IPS-NIHi11 (cell line): ENCODE measurements at regions not wholly inside any gene's neighbourhood (a gene's known extent, or its start where the extent isn't known, plus 50 kb on each side); places are given as distances from the start of the nearest gene placed in this dataset.
"Not testable (repeated sequence)": the region's sequence is repeated elsewhere in the genome, so short reads cannot be mapped to it uniquely, and the experiment has no call there.

Experiments
- DNase-seq: peaks from one replicate; pipeline ENCODE4 v3.0.0; 2012; ENCODE audit warnings: mixed read lengths, low spot score

DNA sequence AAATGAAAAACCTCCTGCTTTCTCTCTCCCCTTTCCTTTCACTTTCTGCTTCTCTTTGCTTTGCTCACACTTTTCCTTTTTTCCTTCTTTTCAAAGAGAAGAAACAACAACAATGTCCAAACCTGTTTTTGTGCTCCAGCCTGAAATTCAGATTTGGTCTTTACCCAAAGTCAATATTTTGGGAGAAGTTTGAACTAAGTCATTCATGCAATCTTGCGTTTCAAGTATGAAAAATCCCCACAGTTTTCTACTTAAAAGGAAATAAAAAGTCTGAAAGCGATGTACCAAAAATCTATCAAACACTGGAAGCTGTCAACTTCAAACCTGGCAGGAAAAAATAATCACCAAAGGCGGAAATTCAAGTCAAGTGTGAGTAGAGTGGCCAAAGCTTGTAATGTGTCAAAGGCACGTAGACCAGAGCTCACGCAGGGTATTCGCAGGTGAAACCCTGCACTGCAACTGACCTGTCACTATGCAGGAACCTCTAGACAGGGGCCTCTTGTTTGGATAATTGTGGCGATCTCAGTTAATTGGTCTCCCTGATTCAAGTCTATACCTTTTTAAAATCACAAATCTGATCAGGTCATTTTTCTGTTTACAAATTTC is 118.8 kb upstream of the GALNT15 start:
- no peak for DNase-seq

DNA sequence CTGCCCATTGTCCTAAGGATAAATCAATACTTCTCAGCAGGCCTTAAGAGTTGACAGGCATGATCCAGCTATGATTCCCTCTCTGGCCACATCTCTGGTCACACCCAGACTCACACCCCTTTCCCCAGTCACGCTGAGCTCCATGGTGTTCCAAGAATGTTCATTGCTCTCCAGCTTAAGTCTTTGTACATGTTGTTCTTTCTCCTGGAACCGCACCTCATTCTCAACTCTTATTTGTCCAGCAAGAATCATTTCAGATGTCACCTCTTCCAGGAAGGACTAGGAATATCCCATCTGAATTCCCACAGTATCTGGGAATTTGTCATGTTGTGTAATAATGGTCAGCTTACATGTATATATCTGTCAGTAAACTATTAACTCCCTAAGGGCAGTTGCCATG is 118.3 kb upstream of the GALNT15 start:
- DNase-seq: no peak

DNA sequence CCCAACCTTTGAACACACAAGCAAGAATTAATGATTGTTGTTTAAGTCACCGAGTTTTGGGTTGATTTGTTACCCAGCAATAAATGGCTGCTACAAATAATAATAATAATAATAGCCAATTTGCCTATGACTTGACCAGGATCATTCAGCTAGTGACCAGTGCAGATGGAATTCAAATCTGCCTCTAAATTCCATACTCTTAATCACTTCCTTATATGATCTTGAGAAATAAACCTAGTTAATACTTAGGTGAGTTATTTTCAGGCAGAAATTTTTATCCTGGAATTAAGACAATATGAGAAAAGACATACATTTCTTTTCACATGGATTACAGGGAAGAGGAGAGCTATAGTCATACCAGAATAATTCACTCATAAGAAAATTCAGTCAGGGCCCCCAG is 116.0 kb upstream of the GALNT15 start:
- DNase-seq: no peak

DNA sequence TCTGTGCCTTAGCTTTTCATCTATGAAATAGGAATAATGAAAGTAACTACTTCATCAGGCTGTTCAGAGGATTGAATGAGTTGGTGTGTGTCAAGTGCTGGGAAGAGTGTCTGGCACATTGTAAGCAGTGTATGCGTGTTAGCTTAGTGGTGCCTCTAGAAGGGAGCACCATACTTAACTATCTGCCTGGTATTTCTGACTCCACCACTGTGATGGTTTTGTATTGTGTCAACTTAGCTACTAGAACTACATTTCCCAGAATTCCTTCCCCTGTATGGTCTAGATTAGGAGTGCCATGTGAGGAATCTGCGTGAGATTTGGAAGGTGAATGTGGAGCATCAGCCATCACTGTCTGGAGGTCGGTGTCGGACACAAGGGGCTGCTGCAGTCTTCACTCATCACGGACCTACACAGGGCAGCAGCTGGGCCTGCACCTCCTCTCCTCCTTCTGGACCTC is 115.4 kb upstream of the GALNT15 start:
- no peak for DNase-seq

DNA sequence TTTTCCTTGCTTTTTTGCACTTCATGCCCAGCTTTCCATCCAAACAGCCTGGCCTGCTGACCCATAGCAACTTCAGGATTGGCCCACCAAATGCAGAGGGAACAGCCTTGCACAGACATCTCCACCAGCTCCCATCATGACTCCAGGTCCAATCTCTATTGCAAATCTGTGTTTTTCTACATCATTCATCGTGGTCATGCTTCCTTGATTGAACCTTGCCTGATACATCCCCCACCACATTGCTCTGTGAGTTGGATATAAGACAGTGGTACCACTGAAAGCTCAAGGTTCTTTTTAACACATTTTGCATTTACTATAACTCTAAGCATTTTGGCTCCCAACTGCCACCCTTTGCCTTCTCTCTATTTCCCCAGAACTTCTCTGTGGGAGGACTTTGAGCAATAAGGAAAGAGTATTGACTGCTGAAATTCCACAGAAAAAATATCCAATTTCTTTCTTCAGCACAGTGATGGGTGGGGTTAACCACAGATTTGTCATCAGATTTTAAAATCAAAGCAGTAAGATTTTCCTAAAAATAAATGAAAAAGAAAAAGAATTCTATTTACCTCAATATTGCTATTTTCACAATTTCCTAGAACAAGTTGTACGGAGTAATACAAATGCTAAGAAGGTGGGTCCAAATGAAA is 114.6 kb upstream of the GALNT15 start:
- no peak for DNase-seq

DNA sequence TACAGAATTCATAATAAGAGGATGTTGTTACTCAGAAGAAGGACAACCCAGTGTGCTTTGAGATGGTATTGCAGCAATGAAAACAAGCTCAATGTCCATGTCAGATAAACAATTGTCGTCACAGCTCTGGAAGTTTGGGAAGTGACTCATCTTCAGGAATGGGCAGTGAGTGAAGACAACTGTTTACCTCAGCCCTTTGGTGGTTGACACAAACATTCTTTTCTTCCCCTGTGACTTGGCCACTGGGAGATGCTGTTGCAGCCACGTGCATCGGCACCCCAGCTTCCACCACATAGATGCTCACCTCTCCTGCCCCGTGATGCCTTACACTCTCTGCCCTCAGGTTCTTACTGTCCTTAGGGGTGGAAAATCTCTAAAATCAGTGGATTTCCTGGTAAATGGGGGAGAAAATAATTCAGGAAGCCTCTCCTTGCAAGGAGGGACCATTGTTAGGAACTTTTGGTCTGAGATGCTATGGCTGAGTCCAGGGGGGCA is 114.1 kb upstream of the GALNT15 start:
- peak; percentile 30 for DNase-seq

DNA sequence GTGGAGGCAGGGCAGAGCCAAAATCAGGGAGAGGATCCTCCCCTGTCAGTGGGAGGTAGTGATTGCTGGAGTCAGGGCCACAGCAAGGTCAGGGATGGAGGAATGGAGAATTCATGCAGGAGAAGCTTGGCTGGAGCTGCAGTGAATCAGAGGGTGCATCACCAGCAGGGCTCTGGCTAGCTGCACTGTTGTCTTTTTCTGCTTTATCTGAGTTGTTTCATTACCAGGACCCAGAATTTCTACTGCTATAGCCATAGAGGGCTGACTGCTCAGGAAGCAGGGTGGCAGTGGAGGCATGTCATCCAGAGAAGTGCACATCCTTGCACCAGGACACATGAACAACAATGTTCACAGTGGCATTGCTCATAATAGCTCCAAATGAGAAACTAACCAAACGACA is 113.5 kb upstream of the GALNT15 start:
- DNase-seq: no peak

DNA sequence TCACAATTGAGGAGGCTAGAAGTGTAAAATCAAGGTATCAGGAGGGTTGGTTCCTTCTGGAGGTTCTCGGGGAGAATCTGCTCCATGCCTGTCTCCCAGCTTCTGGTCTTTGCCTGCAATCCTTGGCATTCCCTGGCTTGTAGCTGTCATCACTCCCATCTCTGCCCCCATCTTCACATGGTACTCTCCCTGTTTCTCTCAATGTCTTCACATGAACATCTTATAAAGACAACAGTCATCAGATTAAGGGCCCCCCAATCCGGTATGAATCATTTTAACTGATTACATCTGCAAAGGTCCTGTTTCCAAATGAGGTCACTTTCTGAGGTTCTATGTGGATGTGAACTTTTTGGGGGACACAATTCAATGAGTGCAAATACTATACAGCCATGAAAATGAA is 113.0 kb upstream of the GALNT15 start:
- no peak for DNase-seq

DNA sequence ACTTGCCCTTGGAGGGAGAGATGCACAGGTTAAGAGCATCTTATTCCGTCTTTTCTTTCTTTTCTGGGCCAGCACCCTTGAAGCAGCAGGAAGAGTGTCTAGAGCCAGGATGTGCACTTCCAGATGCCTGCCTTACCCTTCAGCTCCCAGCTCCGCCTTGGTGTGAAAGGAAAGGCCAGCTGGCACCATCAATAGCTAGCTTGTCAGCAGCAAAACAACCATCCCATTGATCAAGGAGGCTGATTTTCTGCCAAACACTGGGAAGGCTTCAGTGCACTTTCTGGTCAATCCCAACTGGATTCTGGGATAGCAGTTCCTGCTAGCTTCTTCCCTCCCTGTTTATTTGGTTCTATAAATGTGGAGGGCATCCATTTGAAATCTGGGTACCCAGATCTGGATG is 110.9 kb upstream of the GALNT15 start:
- no peak for DNase-seq

DNA sequence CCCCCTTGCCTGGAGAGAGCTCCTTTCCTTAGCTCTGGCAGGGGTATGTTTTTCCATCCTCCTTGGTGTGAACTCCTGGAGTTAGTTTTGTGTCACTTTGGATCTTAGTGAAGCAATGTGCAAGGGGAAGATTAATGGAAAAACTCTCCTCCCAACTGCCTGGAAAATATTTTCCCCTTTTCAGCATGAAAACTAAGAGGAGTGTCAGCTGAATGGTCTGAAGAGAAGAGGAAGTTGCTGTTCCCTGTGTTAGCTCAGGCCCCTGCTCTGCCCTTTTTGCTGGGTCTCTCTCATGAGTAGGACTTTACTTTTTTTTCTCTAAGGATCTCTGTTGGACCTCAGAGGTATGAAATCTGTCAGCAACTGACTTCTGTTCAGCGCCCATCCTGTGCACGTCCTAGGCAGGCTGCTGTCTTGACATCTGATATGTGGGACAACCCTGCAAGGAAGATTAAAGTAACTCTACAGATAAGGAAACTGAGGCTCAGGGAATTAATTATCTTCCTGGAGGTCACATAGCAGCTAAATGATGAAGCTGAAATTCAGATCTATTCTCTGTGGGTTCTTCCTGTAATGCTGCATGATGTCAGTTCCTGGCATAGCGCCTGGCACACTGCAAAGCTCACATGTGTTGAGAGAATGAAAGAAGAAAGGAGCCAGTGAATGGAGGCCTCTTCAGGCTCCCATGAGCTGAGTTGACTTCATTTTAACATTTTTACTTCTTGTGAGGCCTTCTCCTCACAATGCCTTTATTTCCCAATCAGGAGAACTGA is 109.7 kb upstream of the GALNT15 start:
- no peak for DNase-seq

DNA sequence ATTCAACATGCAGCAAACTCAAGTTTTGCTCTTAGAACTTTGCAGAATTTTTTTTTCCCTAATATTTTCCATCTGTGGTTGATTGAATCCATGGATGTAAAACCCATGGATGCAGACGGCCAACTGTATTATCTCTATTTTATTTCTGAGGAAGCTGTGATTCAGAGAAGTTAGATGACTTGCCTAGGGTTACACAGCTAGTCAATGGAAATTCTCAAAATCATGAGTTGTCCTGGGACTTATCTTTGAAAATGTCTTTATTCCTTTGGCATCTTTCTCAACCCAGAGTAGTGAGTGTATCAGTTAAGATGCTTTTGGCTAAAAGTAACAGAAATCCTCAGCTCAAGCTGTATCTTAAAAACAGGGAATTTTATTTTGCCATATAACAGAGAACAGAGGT is 107.9 kb upstream of the GALNT15 start:
- no peak for DNase-seq

DNA sequence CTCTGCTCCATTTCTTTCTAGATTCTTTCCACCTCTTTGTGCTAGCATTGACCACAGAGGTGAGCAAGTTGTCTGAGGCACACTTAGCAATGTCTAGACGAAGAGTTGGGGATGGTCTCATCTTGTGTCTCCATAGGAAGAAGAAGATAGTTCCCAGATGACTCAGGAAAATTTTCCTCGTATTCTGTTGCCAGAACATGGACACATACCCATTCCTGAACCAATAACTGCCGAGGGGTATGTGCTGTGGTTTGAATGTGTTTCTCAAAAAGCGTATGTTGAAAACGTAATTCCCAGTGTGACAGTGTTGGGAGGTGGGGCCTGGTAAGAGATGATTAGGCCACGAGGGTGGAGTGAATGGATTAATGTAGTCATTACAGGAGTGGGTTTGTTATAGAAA is 107.5 kb upstream of the GALNT15 start:
- no peak for DNase-seq

DNA sequence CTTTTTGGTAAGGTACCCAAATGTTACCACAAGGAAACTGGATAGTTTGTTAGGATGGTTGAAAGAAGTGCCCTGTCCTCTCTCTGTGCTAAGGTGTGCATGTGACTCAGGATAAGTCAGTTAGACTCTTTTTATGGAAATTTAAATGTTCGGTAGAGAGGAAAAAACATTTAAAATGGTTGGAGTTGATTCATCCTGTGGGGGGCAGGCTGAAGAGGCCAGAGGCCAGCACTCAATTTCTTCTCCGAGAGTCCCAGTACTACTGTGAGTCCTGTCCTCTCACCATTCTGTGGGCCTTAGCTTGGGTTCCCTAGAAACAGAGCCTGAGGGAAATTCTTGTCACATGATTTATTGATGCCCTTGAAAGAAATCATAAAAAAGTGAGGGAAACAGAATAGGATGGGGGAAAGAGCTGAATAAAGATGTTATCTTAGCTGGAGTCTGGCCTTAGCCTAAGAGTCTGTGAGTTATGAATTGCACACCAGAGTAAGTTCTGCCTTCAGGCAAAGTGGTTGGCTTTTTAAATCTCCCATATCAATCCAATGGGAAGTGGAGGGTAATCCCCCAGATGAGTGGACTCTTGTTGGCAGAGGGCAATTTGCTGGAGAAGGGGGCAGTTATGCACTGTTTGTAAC is 106.5 kb upstream of the GALNT15 start:
- DNase-seq: no peak

DNA sequence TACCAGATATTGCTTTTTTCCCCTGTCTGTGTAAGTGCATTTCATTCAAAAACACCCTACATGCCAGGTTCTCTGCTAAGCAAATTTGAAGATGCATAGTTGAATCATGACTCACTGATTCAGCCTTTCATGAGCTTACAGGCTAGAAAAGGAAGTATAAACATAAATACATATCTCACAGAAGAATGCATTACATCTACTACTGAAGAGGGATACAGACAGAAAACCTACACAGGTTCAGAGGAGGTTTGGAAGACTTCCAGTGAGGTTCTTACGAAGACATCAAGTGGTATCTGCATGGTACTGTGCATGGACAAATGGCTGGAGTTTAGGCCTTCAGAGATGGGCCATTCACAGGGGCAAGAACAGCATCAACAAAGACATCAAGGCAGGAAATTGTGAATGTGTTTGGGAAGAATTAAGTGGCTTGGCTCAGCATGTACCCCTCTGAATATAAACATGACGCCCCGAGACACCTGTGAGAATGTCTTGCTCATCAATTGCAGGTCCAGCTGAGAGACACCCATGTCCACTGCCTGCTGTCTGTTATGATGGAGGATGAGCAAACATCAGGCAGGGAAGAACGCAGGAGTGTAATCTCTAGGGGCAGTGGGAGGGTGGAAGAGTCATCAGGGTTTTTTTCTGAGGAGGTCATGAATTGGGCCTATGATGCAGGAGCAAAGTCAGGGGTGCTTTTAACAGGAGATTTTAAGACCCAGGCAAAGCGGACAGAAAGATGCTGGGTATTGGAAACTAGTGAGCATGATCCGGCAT is 105.1 kb upstream of the GALNT15 start:
- DNase-seq: no peak

DNA sequence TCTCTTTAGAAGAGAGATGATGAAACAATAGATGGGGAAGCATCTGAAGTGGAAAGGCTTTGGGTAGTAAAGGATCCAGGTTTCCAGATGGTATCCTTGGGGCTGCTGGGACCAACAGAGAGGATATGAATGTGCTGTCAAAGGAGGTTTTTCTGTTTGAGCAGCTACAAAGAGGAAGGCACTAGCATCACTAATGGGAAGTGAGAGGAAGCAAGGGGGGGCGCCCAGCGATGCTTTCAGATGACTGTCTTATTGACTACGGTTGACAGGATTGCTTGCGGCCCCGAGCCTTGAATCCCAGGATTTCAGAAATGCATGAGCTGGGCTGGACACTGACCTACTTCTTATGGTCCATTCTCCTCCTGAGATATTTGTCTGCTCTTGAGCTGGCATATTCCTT is 103.8 kb upstream of the GALNT15 start:
- DNase-seq: no peak

DNA sequence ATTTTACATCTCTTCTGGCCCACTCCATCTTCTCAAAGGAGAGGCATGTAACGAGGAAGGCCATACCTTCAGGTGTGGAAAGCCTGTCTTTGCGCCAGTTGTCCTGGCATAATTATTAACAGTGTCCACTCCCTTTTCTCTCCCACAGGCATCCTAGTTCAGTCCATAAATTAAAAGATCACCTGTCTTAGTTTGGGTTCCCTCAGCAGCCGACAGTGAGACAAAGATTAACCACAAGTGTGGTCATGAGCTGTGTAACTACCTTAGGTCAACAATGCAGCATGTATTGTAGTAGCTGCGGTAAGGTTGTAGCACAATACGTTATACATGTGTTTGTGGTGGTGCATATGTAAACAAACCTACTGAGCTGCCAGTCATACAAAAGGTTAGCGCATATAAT is 103.3 kb upstream of the GALNT15 start:
- no peak for DNase-seq

DNA sequence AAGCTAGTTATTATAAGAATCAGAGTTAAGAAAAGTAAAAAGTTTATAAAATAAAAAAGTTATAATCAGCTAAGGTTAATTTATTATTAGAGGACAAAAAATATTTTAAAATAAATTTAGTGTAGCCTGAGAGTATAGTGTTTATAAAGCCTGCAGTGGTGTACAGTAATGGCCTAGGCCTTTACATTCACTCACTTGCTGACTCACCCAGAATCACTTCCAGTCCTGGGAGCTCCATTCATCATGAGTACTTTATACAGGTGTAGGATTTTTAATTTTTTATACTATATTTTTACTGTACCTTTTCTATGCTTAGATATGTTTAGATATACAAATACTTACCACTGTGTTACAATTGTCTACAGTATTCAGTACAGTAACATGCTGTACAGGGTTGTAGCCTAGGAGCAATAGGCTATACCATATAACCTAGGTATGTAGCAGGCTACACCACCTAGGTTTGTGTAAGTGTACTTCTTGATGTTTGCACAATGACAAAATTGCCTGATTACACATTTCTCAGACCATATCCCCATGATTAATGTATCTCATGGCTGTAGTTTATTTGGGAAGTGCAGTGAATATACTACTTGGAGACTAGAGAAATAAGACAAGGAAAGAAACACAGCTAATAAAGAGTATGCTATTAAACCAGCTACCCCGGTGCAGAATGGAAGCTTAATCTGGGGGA is 101.9 kb upstream of the GALNT15 start:
- DNase-seq: no peak

DNA sequence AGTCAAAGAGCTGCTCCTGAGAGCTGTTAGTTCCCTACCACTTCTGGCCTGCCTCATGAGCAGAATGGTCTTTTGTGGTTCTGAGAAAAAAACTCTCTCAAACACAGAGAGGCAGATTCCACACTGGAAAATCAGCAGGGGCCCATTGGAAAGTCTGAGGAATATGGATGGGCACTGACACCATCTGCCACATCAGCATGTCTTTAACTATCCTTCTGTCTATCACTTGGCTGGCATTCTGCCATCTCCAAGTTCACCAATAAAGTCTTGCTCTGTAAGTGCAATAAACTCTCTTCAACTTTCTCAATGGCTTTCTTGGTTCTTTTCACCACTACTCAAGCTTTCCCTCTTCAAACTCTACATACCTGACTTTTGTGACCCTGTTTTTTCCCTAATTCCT is 101.3 kb upstream of the GALNT15 start:
- no peak for DNase-seq

DNA sequence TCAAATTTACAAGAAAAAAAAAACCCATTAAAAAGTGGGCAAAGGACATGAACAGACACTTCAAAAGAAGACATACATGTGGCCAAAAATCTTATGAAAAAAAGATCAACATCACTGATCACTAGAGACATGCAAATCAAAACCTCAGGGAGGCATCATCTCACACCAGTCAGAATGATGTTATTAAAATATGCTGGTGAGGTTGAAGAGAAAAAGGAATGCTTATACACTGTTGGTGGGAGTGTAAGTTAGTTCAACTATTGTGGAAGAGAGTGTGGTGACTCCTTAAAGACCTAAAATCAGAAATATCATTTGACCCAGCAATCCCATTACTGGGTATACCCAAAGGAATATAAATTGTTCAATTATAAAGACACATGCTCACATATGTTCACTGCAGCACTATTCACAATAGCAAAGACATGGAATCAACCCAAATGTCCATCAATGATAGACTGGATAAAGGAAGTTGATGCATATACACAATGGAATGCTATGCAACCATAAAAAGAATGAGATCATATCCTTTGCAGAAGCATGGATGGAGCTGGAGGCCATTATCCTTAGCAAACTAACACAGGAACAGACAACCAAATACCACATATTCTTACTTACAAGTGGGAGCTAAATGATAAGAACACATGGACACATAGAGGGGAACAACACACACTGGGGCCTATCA is 100.3 kb upstream of the GALNT15 start:
- DNase-seq: not testable (repeated sequence)

DNA sequence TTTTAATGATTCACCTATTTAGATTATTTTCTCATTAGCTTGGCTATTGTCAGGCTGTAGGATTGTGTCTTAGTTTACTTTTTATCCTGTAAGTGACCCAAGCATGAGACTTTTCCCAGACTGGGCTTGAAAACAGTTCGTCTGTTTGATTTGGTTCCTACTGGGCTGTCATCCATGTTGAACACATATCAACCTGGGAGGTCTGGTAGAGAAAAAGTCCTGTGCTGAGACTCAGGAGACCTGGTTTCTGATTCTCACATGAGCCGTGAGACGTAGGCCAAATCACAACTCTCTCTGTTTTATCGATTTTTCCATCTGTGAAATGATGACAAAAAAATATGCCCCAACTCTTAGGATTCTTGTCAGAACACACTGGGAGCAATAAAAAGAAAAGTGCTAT is 98.8 kb upstream of the GALNT15 start:
- no peak for DNase-seq

DNA sequence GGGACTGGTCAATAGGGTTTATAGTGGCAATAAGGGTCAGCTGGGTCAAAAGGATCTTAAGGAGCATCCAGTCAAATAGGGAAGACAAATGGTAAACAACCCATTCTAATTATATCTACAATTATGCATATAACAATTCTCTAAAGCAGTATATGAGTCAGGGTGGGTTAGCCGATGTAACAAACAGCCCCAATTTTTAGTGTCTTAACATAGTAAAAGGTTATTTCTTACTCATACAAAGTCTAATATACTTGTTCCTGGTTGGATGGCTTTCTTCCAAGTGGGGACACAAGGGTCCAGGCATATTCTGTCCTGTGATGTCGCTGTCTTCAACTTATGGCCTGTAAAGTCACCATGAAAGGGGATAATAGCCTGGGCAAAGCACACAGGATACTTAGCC is 97.9 kb upstream of the GALNT15 start:
- no peak for DNase-seq
